Endothelial cell of umbilical vein (primary cell): ENCODE measurements at regions not wholly inside any gene's neighbourhood (a gene's known extent, or its start where the extent isn't known, plus 50 kb on each side); places are given as distances from the start of the nearest gene placed in this dataset.

Source experiments
- BruUV-seq: library from RNA; stranded (reverse); fragments of 400-500 nt; replicated peaks from 2 replicates; lab custom pipeline; 2021; lab: Mats Ljungman, UMichigan
- CTCF ChIA-PET: fragments of 300-600, 350-600 bp; sonication (Branson Sonifier 250); formaldehyde crosslinking; loops from one replicate; lab custom pipeline; 2021; ENCODE audit warnings: antibody characterized with exemption, inconsistent platforms; lab: Charles Lee
- POLR2A ChIA-PET: fragments of 300-600, 350-600 bp; sonication (Branson Sonifier 250); formaldehyde crosslinking; loops from one replicate; lab custom pipeline; 2021; ENCODE audit warnings: antibody characterized with exemption, inconsistent platforms; lab: Charles Lee
- DNase-seq: peaks from one replicate; pipeline ENCODE4 v3.0.0-alpha.2; 2011; ENCODE audit warnings: low read depth, low spot score
- FAIRE-seq: peaks from 2 replicates; lab custom pipeline; 2011; peaks lifted over from hg19 to GRCh38; lab: Jason Lieb, UNC
- H2AFZ ChIP-seq: 2 replicates; pipeline ENCODE4 v1.6.0; 2012; ENCODE audit warnings: low read depth, low read length, control low read depth, inconsistent platforms
- H3K27ac ChIP-seq: 2 replicates; pipeline ENCODE4 v1.5.1; 2011; ENCODE audit warnings: low read depth, mild to moderate bottlenecking, control low read depth, low read length, moderate library complexity; ENCODE audit not compliant: insufficient read depth
- H3K27me3 ChIP-seq, 2 experiments: 2 replicates each; pipeline versions ENCODE4 v1.6.0 to v1.6.1; 2011; ENCODE audit warnings: low read length in 2 of 2, mixed read lengths in 1 of 2; ENCODE audit not compliant: control insufficient read depth in 2 of 2, insufficient read depth in 2 of 2
- H3K36me3 ChIP-seq, 2 experiments: 2 replicates in 1 of 2; 3 replicates in 1 of 2; pipeline ENCODE4 v1.5.1; 2011; ENCODE audit warnings: low read length in 2 of 2, mild to moderate bottlenecking in 1 of 2, moderate library complexity in 1 of 2; ENCODE audit not compliant: control insufficient read depth in 2 of 2, insufficient read depth in 2 of 2; ENCODE audit errors: extremely low read depth in 1 of 2
- H3K4me1 ChIP-seq: 3 replicates; pipeline ENCODE4 v1.5.1; 2011; ENCODE audit warnings: mild to moderate bottlenecking, low read length; ENCODE audit not compliant: control insufficient read depth, insufficient read depth; ENCODE audit errors: extremely low read depth
- H3K4me2 ChIP-seq: 2 replicates; pipeline ENCODE4 v1.6.1; 2011; ENCODE audit warnings: low read length, control low read depth, mixed read lengths; ENCODE audit not compliant: insufficient read depth
- H3K4me3 ChIP-seq, 3 experiments: fragments of 200-600 bp in 1 of 3; sonication (generic), shearing (Covaris generic) in 1 of 3; replicated peaks in 1 of 3; 2 replicates each; pipeline ENCODE4 v1.5.1; 2011 to 2016; ENCODE audit warnings: control low read depth in 3 of 3, low read length in 3 of 3, mild to moderate bottlenecking in 2 of 3, inconsistent platforms in 1 of 3, low read depth in 1 of 3, moderate library complexity in 1 of 3; ENCODE audit not compliant: insufficient read depth in 1 of 3
- H3K79me2 ChIP-seq: 2 replicates; pipeline ENCODE4 v1.6.0; 2012; ENCODE audit warnings: low read length, inconsistent platforms; ENCODE audit not compliant: control insufficient read depth, insufficient read depth
- H3K9ac ChIP-seq: replicated peaks from 2 replicates; pipeline ENCODE3; 2011; ENCODE audit warnings: low read length, control low read depth; ENCODE audit not compliant: insufficient read depth; ENCODE audit errors: extremely low read depth
- H3K9me1 ChIP-seq: replicated peaks from 3 replicates; pipeline ENCODE4 v1.6.0; 2011; ENCODE audit warnings: mild to moderate bottlenecking, low read length; ENCODE audit not compliant: control insufficient read depth, insufficient read depth; ENCODE audit errors: extremely low read depth
- H3K9me3 ChIP-seq: replicated peaks from 2 replicates; pipeline ENCODE4 v1.5.1; 2012; ENCODE audit warnings: low read length, inconsistent platforms; ENCODE audit not compliant: control insufficient read depth, insufficient read depth
- H4K20me1 ChIP-seq: replicated peaks from 2 replicates; pipeline ENCODE3; 2011; ENCODE audit warnings: mild to moderate bottlenecking, low read length; ENCODE audit not compliant: control insufficient read depth, insufficient read depth; ENCODE audit errors: extremely low read depth
- CTCF ChIP-seq, 2 donors: IDR thresholded peaks; 1 replicate in 1 of 2; 2 replicates in 1 of 2; pipeline ENCODE4 v1.5.1; 2011; ENCODE audit warnings: low read length in 2 of 2, mild to moderate bottlenecking in 2 of 2, moderate library complexity in 2 of 2, control low read depth in 1 of 2, inconsistent platforms in 1 of 2, low read depth in 1 of 2; ENCODE audit not compliant: insufficient read depth in 1 of 2; ENCODE audit errors: extremely low read depth in 1 of 2
- EZH2 ChIP-seq: IDR thresholded peaks from 2 replicates; pipeline ENCODE4 v1.6.1; 2012; ENCODE audit warnings: borderline replicate concordance, low read depth, mild to moderate bottlenecking, moderate library complexity, low read length, inconsistent platforms; ENCODE audit not compliant: severe bottlenecking
- GATA2 ChIP-seq: IDR thresholded peaks from 2 replicates; pipeline ENCODE4 v1.7.0; 2011; ENCODE audit warnings: low read depth, mild to moderate bottlenecking, moderate library complexity, mixed read lengths, low read length; ENCODE audit not compliant: insufficient read length, insufficient read depth
- MYC ChIP-seq: IDR thresholded peaks from one replicate; pipeline ENCODE4 v1.6.1; 2011; ENCODE audit warnings: mild to moderate bottlenecking, low read depth, low read length
- POLR2AphosphoS5 ChIP-seq: IDR thresholded peaks from 2 replicates; pipeline ENCODE4 v1.6.1; 2012; ENCODE audit warnings: low read depth, mild to moderate bottlenecking, control low read depth, low read length, moderate library complexity; ENCODE audit not compliant: insufficient read depth
- dilution Hi-C: fragments of 300-500 bp; cut with MboI; formaldehyde crosslinking; loops from one replicate; pipeline ENCODE4 v1.15.0; 2019; ENCODE audit warnings: low sequenced_read_pairs; ENCODE audit not compliant: extremely low pct_ligation_motif_present
- intact Hi-C: fragments of 100-400 bp; cut with micrococcal nuclease; formaldehyde crosslinking; loops from one replicate; pipeline ENCODE4 v1.10.0; 2022
- TF ChIP-seq, protein P1 (sequence below): IDR thresholded peaks from 2 replicates; pipeline ENCODE4 v1.6.1; 2011; ENCODE audit not compliant: insufficient read depth, insufficient read length

GRCh38 chr22:49083607-49084006 lies 744.1 kb downstream of the BRD1 start:
- dilution Hi-C loops: no loop called here
- Histone ChIP-seq H3K27me3 (no peaks in the 10 kb centered on the region), H3K9me3 (peaks cover 1% of the 10 kb centered on the region), H3K9me1 (no peaks in the 10 kb centered on the region), H3K4me1 (no peaks in the 10 kb centered on the region), H3K36me3 (no peaks in the 10 kb centered on the region), H2AFZ (no peak overlapping the region), H3K4me2 (no peak overlapping the region), H3K4me3 (no peak overlapping the region), H3K9ac (no peak overlapping the region), H3K27ac (no peak overlapping the region), H3K79me2 (no peaks in the 10 kb centered on the region), H4K20me1 (no peaks in the 10 kb centered on the region)
- TF ChIP-seq CTCF (IDR thresholded peaks at IDR 0.05; ENCODE audit: extremely low read depth in 1 of 2, insufficient read depth in 1 of 2, low read depth in 1 of 2, low read length in 2 of 2) (no peak), EZH2 (no peak), POLR2AphosphoS5 (no peak), GATA2 (no peak), MYC (no peak)
- TF ChIP-seq, protein P1, sequence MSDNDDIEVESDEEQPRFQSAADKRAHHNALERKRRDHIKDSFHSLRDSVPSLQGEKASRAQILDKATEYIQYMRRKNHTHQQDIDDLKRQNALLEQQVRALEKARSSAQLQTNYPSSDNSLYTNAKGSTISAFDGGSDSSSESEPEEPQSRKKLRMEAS: no peak
- ChIA-PET POLR2A (no interaction called here), CTCF (no interaction called here)
- FAIRE-seq: no peak
- BruUV-seq: no TSS peak
- intact Hi-C loops: no loop called here
- DNase-seq: no peak
